ENCODE measurements at regions not wholly inside any gene's neighbourhood (a gene's known extent, or its start where the extent isn't known, plus 50 kb on each side); places are given as distances from the start of the nearest gene placed in this dataset.

DNA sequence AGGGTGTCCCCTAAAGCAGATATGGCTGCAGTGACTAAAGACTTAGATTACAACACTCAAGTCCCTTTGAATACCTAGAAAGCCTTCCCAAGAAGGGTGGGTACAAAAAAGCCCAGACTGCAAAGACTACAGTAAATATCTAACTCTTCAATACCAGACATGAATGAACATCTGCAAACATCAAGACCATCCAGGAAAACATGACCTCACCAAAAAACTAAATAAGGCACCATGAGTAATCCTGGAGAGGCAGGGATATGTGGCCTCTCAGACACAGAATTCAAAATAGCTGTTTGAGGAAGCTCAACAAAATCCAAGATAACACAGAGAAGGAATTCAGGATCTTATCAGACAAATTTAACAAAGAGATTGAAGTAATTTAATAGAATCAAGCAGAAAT lies 138.2 kb upstream of the OTOS start:
- TF ChIP-seq GATA3 (IDR thresholded peaks at IDR 0.05; ENCODE audit: low read depth, low read length) (no peak), GATA2 (IDR thresholded peaks at IDR 0.05; ENCODE audit: low read depth, low read length) (no peak)

Data from SH-SY5Y (cell line).